Mucosa of descending colon (tissue), 3 donors: ENCODE measurements at regions not wholly inside any gene's neighbourhood (a gene's known extent, or its start where the extent isn't known, plus 50 kb on each side); places are given as distances from the start of the nearest gene placed in this dataset.
"Not testable (repeated sequence)": the region's sequence is repeated elsewhere in the genome, so short reads cannot be mapped to it uniquely, and the experiment has no call there.

ENCODE experiments used
- ATAC-seq: fragments of 200-7000 bp; cut with Tn5 transposase; one replicate; pipeline ENCODE4 v1.9.1; 2020; ENCODE audit warnings: mild to moderate bottlenecking, moderate library complexity
- DNase-seq, 3 donors: peaks; one replicate each; pipeline ENCODE4 v3.0.0-alpha.2; 2020
- H3K36me3 ChIP-seq: fragments of 200-600 bp; one replicate; pipeline ENCODE4 v1.8.0; 2021; ENCODE audit warnings: low read depth, mild to moderate bottlenecking
- H3K4me1 ChIP-seq: fragments of 200-600 bp; one replicate; pipeline ENCODE4 v1.8.0; 2021; ENCODE audit warnings: low read depth, mild to moderate bottlenecking
- H3K4me3 ChIP-seq: fragments of 200-600 bp; one replicate; pipeline ENCODE4 v1.8.0; 2021; ENCODE audit warnings: mild to moderate bottlenecking
- H3K9me3 ChIP-seq: fragments of 200-600 bp; one replicate; pipeline ENCODE4 v1.8.0; 2021; ENCODE audit warnings: mild to moderate bottlenecking
- intact Hi-C, 2 donors: fragments of 100-400 bp; cut with DNase I in 1 of 2; cut with micrococcal nuclease in 1 of 2; formaldehyde crosslinking; loops; one replicate each; pipeline versions ENCODE4 v1.11.0 to v1.11.1; 2022; cut with DNase I, micrococcal nuclease
- TF ChIP-seq, protein P1 (sequence below): fragments of 200-600 bp; IDR thresholded peaks from one replicate; pipeline ENCODE4 v1.8.0; 2022; ENCODE audit warnings: antibody characterized with exemption, mild to moderate bottlenecking
- donor health status: DM: no; HTN: no; CAD: no; lungs with moderate emphysema.
- donor health status: DM: no; HTN: no; CAD: no.
- donor health status: DM: no; HTN: yes; CAD: no.

DNA sequence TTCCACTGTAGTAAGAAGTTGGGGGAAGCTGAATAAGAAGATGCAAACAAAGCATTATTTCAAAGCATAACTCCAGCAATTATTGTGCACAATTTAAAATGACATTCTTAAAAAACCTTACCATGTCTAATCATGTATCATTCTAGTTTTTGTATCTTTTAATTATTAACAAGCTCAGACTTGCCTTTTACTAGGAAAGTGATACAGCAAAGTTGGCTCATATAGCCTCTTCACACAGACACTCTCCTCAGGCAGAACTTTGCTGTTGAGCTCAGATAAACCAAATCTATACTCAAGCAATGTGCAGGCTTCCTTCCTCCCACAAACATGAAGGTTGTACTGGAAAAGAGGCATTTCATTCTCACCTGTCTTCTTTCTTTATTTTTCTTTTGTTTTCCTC, 358.7 kb upstream of the EMCN start:
- ATAC-seq: no peak
- Histone ChIP-seq H3K4me1 (no peaks in the 10 kb centered on the region), H3K9me3 (no peaks in the 10 kb centered on the region), H3K36me3 (no peaks in the 10 kb centered on the region), H3K4me3 (no peak overlapping the region)
- no peak for DNase-seq
- TF ChIP-seq, protein P1, sequence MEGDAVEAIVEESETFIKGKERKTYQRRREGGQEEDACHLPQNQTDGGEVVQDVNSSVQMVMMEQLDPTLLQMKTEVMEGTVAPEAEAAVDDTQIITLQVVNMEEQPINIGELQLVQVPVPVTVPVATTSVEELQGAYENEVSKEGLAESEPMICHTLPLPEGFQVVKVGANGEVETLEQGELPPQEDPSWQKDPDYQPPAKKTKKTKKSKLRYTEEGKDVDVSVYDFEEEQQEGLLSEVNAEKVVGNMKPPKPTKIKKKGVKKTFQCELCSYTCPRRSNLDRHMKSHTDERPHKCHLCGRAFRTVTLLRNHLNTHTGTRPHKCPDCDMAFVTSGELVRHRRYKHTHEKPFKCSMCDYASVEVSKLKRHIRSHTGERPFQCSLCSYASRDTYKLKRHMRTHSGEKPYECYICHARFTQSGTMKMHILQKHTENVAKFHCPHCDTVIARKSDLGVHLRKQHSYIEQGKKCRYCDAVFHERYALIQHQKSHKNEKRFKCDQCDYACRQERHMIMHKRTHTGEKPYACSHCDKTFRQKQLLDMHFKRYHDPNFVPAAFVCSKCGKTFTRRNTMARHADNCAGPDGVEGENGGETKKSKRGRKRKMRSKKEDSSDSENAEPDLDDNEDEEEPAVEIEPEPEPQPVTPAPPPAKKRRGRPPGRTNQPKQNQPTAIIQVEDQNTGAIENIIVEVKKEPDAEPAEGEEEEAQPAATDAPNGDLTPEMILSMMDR: no peak
- intact Hi-C loops: no loop called here

DNA sequence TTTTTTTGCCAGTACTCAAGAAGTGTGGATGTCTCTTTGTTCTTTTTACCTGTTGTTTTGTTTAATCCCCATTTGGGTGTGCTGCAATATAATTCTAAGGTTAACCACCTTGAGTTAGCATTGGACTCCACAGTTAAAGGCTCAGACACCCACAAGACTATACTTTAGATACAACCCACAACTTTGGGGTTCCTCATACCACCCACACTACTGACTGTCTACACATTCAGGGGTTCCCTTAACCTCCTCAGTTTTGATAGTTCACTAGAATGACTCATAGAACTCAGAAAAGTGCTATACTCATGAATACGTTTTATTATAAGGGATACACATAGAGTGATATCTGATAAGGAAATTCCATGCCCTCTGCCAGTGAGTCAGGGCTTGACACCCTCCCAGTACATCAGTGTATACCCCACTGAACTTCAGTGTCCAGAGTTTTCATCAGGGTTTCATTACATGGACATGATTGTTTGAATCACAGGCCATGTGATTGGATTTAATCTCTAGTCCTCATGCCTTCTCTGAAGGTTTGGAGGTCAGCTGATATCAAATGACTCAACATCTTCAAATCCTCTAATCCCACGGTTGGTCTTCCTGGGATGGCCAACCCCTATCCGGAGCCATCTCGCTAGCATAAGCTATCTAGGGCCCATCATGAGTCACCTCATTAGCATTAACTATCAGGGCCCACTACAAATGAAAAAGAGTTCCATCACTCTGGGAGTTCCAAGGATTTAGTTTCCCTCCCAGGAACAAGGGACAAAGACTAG, 357.7 kb upstream of the EMCN start:
- TF ChIP-seq, protein P1: no peak
- H3K4me3 ChIP-seq: no peak overlapping the region
- no peaks in the 10 kb centered on the region for H3K9me3 ChIP-seq
- no peak for ATAC-seq
- no peak for DNase-seq
- H3K4me1 ChIP-seq: no peaks in the 10 kb centered on the region
- H3K36me3 ChIP-seq: no peaks in the 10 kb centered on the region
- intact Hi-C loops: no loop called here

DNA sequence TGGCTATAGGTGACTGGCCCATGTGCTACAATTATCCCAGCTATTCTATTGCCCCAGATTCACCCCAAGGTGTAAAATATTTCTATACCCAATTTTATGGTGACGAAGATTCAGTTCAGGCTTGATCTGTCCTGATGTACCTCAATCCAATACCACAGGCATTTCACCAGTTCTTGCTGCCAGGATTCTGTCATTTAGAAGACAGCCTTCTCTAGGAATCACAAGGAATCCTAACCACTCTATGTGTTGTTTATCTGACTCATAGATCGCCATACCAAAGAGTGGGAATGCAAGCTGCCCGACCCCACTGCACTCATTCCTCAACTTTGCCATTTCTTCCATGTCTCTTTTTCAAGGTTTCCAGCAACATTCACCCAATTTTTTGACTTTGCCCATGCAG, 355.0 kb upstream of the EMCN start:
- intact Hi-C loops: no loop called here
- H3K9me3 ChIP-seq: no peaks in the 10 kb centered on the region
- H3K4me3 ChIP-seq: no peak overlapping the region
- ATAC-seq: no peak
- no peaks in the 10 kb centered on the region for H3K36me3 ChIP-seq
- DNase-seq: no peak
- TF ChIP-seq, protein P1: no peak
- H3K4me1 ChIP-seq: no peaks in the 10 kb centered on the region

DNA sequence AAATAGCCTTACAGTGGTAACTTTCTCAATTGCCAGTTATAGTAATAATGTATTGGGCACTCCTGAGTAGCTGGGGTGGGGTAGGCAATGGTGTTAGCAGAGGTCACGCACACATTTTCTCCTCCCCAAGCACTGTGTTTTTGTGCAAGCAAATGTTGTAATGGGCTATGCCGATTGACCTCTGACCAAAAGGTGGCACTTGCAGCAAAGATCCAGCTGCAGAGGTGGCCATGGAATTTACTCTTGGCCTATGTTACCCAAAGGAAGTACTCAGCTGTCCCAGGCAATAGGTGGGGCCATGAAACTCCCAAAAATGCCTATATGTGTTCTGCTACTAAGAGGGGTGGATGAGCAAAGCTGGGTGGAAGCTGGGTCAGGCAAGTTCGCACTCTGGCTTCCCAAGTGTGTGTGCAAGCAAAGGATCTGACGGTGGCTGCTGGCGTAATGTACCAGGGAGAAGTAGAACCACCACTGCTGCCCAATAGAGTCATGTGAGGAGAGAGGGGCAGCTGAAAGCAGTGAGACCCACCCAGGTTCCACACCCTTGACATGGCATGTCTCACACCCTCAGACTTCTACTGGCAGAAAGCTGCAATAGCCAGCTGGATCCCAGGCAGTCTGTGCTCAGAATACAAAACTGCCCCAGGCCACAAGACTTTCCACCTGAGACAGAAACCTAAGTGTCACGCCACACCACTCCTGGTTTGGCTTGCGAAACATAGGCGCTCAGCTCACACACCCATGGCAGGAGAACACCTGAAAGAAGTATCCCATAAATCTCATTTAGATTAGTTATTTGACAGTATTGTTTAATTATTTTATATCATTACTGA, 353.3 kb upstream of the EMCN start:
- H3K4me3 ChIP-seq: no peak overlapping the region
- peak in 1 of 3 donors; percentile 24 for DNase-seq
- H3K9me3 ChIP-seq: no peaks in the 10 kb centered on the region
- H3K4me1 ChIP-seq: no peaks in the 10 kb centered on the region
- intact Hi-C loops: no loop called here
- no peaks in the 10 kb centered on the region for H3K36me3 ChIP-seq
- no peak for ATAC-seq
- TF ChIP-seq, protein P1: no peak

DNA sequence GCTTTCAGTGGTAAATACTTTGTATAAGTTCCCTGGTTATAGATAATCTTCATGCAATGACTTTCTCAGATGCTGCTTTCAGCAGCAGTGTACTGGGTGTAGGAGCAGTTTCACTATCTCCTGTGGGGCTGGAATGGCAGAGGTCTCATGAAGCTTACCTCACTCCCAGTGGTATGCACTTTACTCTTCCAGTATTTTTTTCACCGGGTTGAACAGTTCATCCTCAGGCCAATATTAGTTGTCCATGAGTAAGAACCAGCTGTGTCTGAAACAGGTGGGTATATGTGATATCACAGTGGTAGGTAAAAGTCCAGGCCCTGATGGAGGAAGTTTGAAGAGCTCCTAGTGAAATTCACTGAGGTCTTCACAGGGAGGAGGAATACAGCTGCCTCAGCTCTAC, 351.5 kb upstream of the EMCN start:
- DNase-seq (no peak), ATAC-seq (no peak)
- Histone ChIP-seq H3K4me3 (no peak overlapping the region), H3K9me3 (no peaks in the 10 kb centered on the region), H3K4me1 (no peaks in the 10 kb centered on the region), H3K36me3 (no peaks in the 10 kb centered on the region)
- intact Hi-C loops: no loop called here
- TF ChIP-seq, protein P1: no peak

DNA sequence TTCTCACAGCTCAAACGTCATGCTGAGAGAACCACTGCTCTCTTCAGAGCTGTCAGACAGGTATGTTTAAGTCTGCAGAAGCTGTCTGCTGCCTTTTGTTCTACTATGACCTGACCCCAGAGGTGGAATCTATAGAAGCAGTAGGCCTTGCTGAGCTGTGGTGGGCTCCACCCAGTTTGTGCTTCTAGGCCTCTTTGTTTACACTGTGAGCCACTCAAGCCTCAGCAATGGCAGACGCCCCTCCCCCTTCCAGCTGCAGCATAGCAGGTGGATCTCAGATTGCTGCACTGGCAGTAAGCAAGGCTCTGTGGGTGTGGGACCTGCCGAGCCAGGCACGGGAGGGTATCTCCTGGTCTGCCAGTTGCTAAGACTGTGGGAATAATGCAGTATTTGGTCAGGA, 350.5 kb upstream of the EMCN start:
- H3K36me3 ChIP-seq, H3K4me3 ChIP-seq, ATAC-seq, H3K9me3 ChIP-seq, H3K4me1 ChIP-seq, intact Hi-C loops: not testable (repeated sequence)
- DNase-seq: peak in 1 of 3 donors; percentile 21
